ENCODE measurements at regions not wholly inside any gene's neighbourhood (a gene's known extent, or its start where the extent isn't known, plus 50 kb on each side); places are given as distances from the start of the nearest gene placed in this dataset.

GRCh38 chr12:87760943-87761342 lies 268.3 kb downstream of the C12orf50 start:
- TF ChIP-seq, protein P1, sequence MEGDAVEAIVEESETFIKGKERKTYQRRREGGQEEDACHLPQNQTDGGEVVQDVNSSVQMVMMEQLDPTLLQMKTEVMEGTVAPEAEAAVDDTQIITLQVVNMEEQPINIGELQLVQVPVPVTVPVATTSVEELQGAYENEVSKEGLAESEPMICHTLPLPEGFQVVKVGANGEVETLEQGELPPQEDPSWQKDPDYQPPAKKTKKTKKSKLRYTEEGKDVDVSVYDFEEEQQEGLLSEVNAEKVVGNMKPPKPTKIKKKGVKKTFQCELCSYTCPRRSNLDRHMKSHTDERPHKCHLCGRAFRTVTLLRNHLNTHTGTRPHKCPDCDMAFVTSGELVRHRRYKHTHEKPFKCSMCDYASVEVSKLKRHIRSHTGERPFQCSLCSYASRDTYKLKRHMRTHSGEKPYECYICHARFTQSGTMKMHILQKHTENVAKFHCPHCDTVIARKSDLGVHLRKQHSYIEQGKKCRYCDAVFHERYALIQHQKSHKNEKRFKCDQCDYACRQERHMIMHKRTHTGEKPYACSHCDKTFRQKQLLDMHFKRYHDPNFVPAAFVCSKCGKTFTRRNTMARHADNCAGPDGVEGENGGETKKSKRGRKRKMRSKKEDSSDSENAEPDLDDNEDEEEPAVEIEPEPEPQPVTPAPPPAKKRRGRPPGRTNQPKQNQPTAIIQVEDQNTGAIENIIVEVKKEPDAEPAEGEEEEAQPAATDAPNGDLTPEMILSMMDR (IDR thresholded peaks at IDR 0.05; ENCODE audit: insufficient read depth, low read depth, low read length) = no peak
- no peak for TF ChIP-seq EZH2 (IDR thresholded peaks at IDR 0.05; ENCODE audit: insufficient read depth, low read length)

Data from astrocyte (in vitro differentiated cells and primary cell).